GM12864 (cell line): ENCODE measurements at regions not wholly inside any gene's neighbourhood (a gene's known extent, or its start where the extent isn't known, plus 50 kb on each side); places are given as distances from the start of the nearest gene placed in this dataset.

Experiments
- DNase-seq: peaks from one replicate; pipeline ENCODE4 v3.0.0-alpha.2; 2011; ENCODE audit warnings: low read depth
- H3K4me3 ChIP-seq: 2 replicates; pipeline ENCODE4 v1.5.1; 2011; ENCODE audit warnings: mild to moderate bottlenecking, low read depth, low read length, control low read depth
- CTCF ChIP-seq: IDR thresholded peaks from 2 replicates; pipeline ENCODE4 v1.5.1; 2011; ENCODE audit warnings: low read depth, mild to moderate bottlenecking, moderate library complexity, low read length, control low read depth, inconsistent platforms; ENCODE audit errors: missing control alignments

GRCh38 chr3:106685745-106686144 is 691.5 kb upstream of the CCDC54 start:
- no peak overlapping the region for H3K4me3 ChIP-seq
- DNase-seq, result no peak
- TF ChIP-seq CTCF, result no peak

DNA sequence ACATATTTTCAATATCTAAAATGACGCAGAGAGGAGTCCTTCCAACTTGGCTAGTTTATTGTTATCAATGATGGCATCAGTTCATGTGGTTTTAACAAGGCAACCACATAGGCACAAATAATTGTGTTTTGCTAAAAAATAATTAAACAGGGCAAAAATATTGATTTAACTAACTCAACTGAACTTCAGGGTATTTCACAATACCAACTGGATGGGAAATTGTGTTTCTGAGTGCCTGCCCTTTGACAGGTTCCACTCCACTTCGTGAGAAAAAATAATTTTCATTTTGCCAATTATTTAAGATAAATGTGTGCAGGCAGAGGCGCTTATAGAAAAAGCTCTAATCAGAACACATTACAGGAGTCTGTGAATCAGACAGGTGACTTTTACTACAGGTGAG is 689.3 kb upstream of the CCDC54 start:
- no peak for TF ChIP-seq CTCF
- DNase-seq, result no peak
- H3K4me3 ChIP-seq, result no peak overlapping the region

DNA sequence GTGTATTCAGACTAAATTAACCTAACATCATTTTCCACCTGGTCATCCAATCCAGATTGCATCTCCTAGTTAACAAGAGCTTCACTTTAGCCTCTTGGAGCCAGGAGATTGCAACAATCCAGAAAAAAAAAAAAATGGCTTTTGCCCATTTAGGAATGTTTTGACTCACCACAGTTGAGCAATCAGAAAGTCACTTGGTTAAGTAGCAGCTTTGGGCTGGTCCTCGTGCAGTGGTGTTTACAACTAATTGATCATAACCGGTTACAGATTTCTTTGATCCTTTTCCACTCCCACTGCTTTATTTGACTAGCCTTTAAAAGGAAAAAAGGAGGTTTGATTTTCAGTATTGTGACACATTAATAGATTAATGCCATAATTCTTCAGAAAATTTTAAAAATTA is 688.8 kb upstream of the CCDC54 start:
- no peak overlapping the region for H3K4me3 ChIP-seq
- no peak for DNase-seq
- no peak for TF ChIP-seq CTCF

- no peak overlapping the region for H3K4me3 ChIP-seq
- TF ChIP-seq CTCF, result no peak
- DNase-seq, result no peak
These were observed 685.8 kb upstream of the CCDC54 start for GRCh38 chr3:106691476-106691875.

DNA sequence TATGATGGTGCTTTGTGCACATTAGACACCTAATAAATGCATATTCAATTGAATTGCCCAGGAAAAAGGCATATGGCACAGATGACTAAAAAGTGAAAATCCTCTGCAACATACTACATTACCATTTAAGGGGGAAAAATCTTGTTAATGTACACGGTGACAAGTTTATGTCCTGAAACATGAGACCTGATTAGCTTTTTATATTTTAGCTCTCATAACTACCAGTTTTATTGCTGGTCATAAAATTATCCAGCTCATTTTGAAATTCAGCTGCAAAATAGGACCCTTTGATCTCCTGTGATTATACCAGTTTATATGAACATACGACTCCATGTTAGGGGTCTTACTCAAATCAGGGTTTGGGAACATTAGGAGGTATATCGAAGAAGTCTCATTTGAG is 684.6 kb upstream of the CCDC54 start:
- DNase-seq, result no peak
- no peak overlapping the region for H3K4me3 ChIP-seq
- TF ChIP-seq CTCF, result no peak

GRCh38 chr3:106699122-106699521 is 678.1 kb upstream of the CCDC54 start:
- no peak for TF ChIP-seq CTCF
- DNase-seq, result no peak
- no peak overlapping the region for H3K4me3 ChIP-seq

DNA sequence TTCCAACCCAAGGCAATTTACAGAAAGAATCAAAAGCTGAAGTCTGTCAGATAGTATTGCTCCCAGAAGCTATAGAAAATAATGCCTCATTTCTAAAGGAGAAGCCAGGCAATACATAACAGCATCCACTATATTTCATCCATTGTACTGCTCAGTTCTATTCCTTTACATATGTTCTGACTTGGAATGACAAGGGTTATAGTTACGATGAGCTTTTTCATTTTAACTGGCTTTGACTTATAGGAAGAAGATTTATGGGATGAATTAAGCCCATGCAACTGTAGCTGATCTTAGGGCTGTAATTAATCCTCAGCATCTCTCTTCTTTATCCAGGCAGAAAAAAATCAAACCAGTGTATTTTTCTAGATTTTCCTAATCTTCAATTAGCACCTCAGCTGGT is 676.3 kb upstream of the CCDC54 start:
- DNase-seq, result no peak
- no peak for TF ChIP-seq CTCF
- no peak overlapping the region for H3K4me3 ChIP-seq
